ENCODE measurements at regions not wholly inside any gene's neighbourhood (a gene's known extent, or its start where the extent isn't known, plus 50 kb on each side); places are given as distances from the start of the nearest gene placed in this dataset.

GRCh38 chr20:58112017-58112781 is 116.3 kb downstream of the ANKRD60 start:
- TF ChIP-seq ZFX (IDR thresholded peaks at IDR 0.05; ENCODE audit: borderline replicate concordance) (no peak), CTCF (IDR thresholded peaks at IDR 0.05) (no peak)
- no peak overlapping the region for H3K27ac ChIP-seq

GRCh38 chr20:58111310-58112016 is 117.0 kb downstream of the ANKRD60 start:
- TF ChIP-seq CTCF (IDR thresholded peaks at IDR 0.05) (no peak), ZFX (IDR thresholded peaks at IDR 0.05; ENCODE audit: borderline replicate concordance) (no peak)
- H3K27ac ChIP-seq, result no peak overlapping the region

GRCh38 chr20:58109918-58110635 is 118.4 kb downstream of the ANKRD60 start:
- TF ChIP-seq ZFX (IDR thresholded peaks at IDR 0.05; ENCODE audit: borderline replicate concordance) (no peak), CTCF (IDR thresholded peaks at IDR 0.05) (no peak)
- H3K27ac ChIP-seq, result no peak overlapping the region

GRCh38 chr20:58109126-58109880 is 119.2 kb downstream of the ANKRD60 start:
- H3K27ac ChIP-seq, result no peak overlapping the region
- TF ChIP-seq ZFX (IDR thresholded peaks at IDR 0.05; ENCODE audit: borderline replicate concordance) (no peak), CTCF (IDR thresholded peaks at IDR 0.05) (no peak)

GRCh38 chr20:58107533-58107932 is 120.9 kb downstream of the ANKRD60 start:
- no peak overlapping the region for H3K27ac ChIP-seq
- no peak for TF ChIP-seq ZFX (IDR thresholded peaks at IDR 0.05; ENCODE audit: borderline replicate concordance)
- no peak for TF ChIP-seq CTCF (IDR thresholded peaks at IDR 0.05)

- TF ChIP-seq CTCF (IDR thresholded peaks at IDR 0.05) (no peak), ZFX (IDR thresholded peaks at IDR 0.05; ENCODE audit: borderline replicate concordance) (no peak)
- H3K27ac ChIP-seq, result no peak overlapping the region
Observed at GRCh38 chr20:58106143-58106750, 122.2 kb downstream of the ANKRD60 start.

All from 22Rv1 (cell line).